IMR-90 (cell line): ENCODE measurements at regions not wholly inside any gene's neighbourhood (a gene's known extent, or its start where the extent isn't known, plus 50 kb on each side); places are given as distances from the start of the nearest gene placed in this dataset.

ENCODE experiments used
- ATAC-seq: fragments of 200-7000 bp; cut with Tn5 transposase; 2 replicates; pipeline ENCODE4 v1.9.1; 2020; ENCODE audit warnings: low read depth, mild to moderate bottlenecking, moderate library complexity
- BruUV-seq: library from RNA; stranded (reverse); fragments of 400-500 nt; replicated peaks from 2 replicates; lab custom pipeline; 2021; lab: Mats Ljungman, UMichigan
- CTCF ChIA-PET: fragments of 300-600 bp; formaldehyde crosslinking; extraction: SDS; loops from one replicate; lab custom pipeline; 2021; ENCODE audit warnings: antibody characterized with exemption; lab: Yijun Ruan, JAX
- POLR2A ChIA-PET: fragments of 300-600 bp; sonication (Branson Sonifier 250); formaldehyde crosslinking; loops from one replicate; lab custom pipeline; 2022; ENCODE audit warnings: antibody characterized with exemption; ENCODE audit not compliant: unreplicated experiment; lab: Charles Lee
- DNase-seq: peaks from one replicate; pipeline ENCODE4 v3.0.0; 2013
- H2AFZ ChIP-seq: replicated peaks from 2 replicates; pipeline ENCODE3; 2013; ENCODE audit warnings: low read length, mild to moderate bottlenecking; ENCODE audit not compliant: poor library complexity
- H2AK5ac ChIP-seq: 2 replicates; pipeline ENCODE4 v1.6.1; 2013; ENCODE audit warnings: low read depth, low read length, inconsistent platforms
- H2AK9ac ChIP-seq: replicated peaks from 2 replicates; pipeline ENCODE3; 2013; ENCODE audit warnings: mild to moderate bottlenecking, low read depth, low read length, moderate library complexity; ENCODE audit not compliant: poor library complexity
- H2BK120ac ChIP-seq: 2 replicates; pipeline ENCODE4 v1.6.1; 2013; ENCODE audit warnings: low read depth, low read length, inconsistent platforms
- H2BK15ac ChIP-seq: 3 replicates; pipeline ENCODE4 v1.6.1; 2013; ENCODE audit warnings: low read depth, low read length, inconsistent platforms
- H2BK20ac ChIP-seq: 2 replicates; pipeline ENCODE4 v1.6.1; 2013; ENCODE audit warnings: low read depth, mild to moderate bottlenecking, inconsistent platforms, low read length, moderate library complexity
- H2BK5ac ChIP-seq: 2 replicates; pipeline ENCODE4 v1.6.1; 2013; ENCODE audit warnings: mild to moderate bottlenecking, low read depth, low read length, inconsistent platforms; ENCODE audit not compliant: poor library complexity, severe bottlenecking
- H3K14ac ChIP-seq: replicated peaks from 2 replicates; pipeline ENCODE4 v1.6.1; 2013; ENCODE audit warnings: low read depth, low read length, inconsistent platforms
- H3K18ac ChIP-seq: 2 replicates; pipeline ENCODE4 v1.6.1; 2013; ENCODE audit warnings: low read depth, low read length, control low read depth
- H3K23ac ChIP-seq: 2 replicates; pipeline ENCODE4 v1.6.1; 2013; ENCODE audit warnings: low read depth, low read length, inconsistent platforms
- H3K27ac ChIP-seq: 2 replicates; pipeline ENCODE4 v1.5.1; 2013; ENCODE audit warnings: mild to moderate bottlenecking, control low read depth, low read length; ENCODE audit not compliant: insufficient read depth
- H3K27me3 ChIP-seq: 2 replicates; pipeline ENCODE4 v1.6.1; 2013; ENCODE audit warnings: low read length; ENCODE audit not compliant: control insufficient read depth, insufficient read depth
- H3K36me3 ChIP-seq: 2 replicates; pipeline ENCODE4 v1.6.1; 2013; ENCODE audit warnings: low read length, mixed read lengths; ENCODE audit not compliant: control insufficient read depth, insufficient read depth
- H3K4ac ChIP-seq: 2 replicates; pipeline ENCODE4 v1.6.1; 2013; ENCODE audit warnings: low read depth, low read length, inconsistent platforms
- H3K4me1 ChIP-seq: 2 replicates; pipeline ENCODE4 v1.6.1; 2013; ENCODE audit warnings: low read length, mixed read lengths; ENCODE audit not compliant: control insufficient read depth, insufficient read depth
- H3K4me2 ChIP-seq: 2 replicates; pipeline ENCODE4 v1.6.1; 2013; ENCODE audit warnings: low read depth, mild to moderate bottlenecking, control low read depth, low read length, moderate library complexity
- H3K4me3 ChIP-seq: 2 replicates; pipeline ENCODE4 v1.5.1; 2013; ENCODE audit warnings: low read depth, mild to moderate bottlenecking, control low read depth, low read length, moderate library complexity; ENCODE audit not compliant: insufficient read depth
- H3K56ac ChIP-seq: 2 replicates; pipeline ENCODE4 v1.6.1; 2013; ENCODE audit warnings: low read length, inconsistent platforms; ENCODE audit not compliant: insufficient read depth; ENCODE audit errors: extremely low read depth
- H3K79me1 ChIP-seq, 2 experiments: 2 replicates each; pipeline ENCODE4 v1.6.1; 2013; ENCODE audit warnings: low read length in 2 of 2, inconsistent platforms in 1 of 2, low read depth in 1 of 2
- H3K9ac ChIP-seq: 2 replicates; pipeline ENCODE4 v1.6.1; 2013; ENCODE audit warnings: low read depth, low read length, control low read depth
- H3K9me1 ChIP-seq: 2 replicates; pipeline ENCODE4 v1.6.1; 2013; ENCODE audit warnings: low read length, inconsistent platforms; ENCODE audit not compliant: insufficient read depth
- H3K9me3 ChIP-seq: 2 replicates; pipeline ENCODE4 v1.6.1; 2013; ENCODE audit warnings: low read length; ENCODE audit not compliant: control insufficient read depth, insufficient read depth
- H4K20me1 ChIP-seq: 2 replicates; pipeline ENCODE4 v1.6.1; 2013; ENCODE audit warnings: low read length, inconsistent platforms; ENCODE audit not compliant: insufficient read depth
- H4K5ac ChIP-seq: 2 replicates; pipeline ENCODE4 v1.6.1; 2013; ENCODE audit warnings: mild to moderate bottlenecking, low read depth, low read length, control low read depth
- H4K8ac ChIP-seq, 2 experiments: 2 replicates each; pipeline ENCODE4 v1.6.1; 2013; ENCODE audit warnings: low read depth in 2 of 2, low read length in 2 of 2, control low read depth in 1 of 2, inconsistent platforms in 1 of 2
- H4K91ac ChIP-seq: 2 replicates; pipeline ENCODE4 v1.6.1; 2013; ENCODE audit warnings: low read depth, low read length, inconsistent platforms; ENCODE audit not compliant: insufficient read depth
- MAFK ChIP-seq: IDR thresholded peaks from 2 replicates; pipeline ENCODE4 v1.6.1; 2012; ENCODE audit warnings: low read depth, low read length, improper control_type of control experiment
- WGBS, 2 experiments: methylation state at CpG; one replicate each; pipeline versions ENCODE4 v1.1.5 to v1.1.7; 2013; ENCODE audit warnings: missing lambda C conversion rate in 2 of 2; ENCODE audit not compliant: insufficient read length in 1 of 2; ENCODE audit errors: extremely low coverage in 2 of 2; 5-methylcytosine and 5-hydroxymethylcytosine counted together
- dilution Hi-C: fragments of 300-500 bp; cut with HindIII; formaldehyde crosslinking; loops from one replicate; pipeline ENCODE4 v1.14.3; 2018; ENCODE audit warnings: low sequenced_read_pairs; ENCODE audit not compliant: unreplicated experiment
- in situ Hi-C: fragments of 300-500 bp; cut with MboI; formaldehyde crosslinking; loops from 3 replicates; pipeline ENCODE4 v1.14.3; 2019; ENCODE audit warnings: low sequenced_read_pairs, inconsistent platforms, mixed read lengths
- intact Hi-C: fragments of 100-400 bp; cut with micrococcal nuclease; formaldehyde crosslinking; loops from 2 replicates; pipeline ENCODE4 v1.10.0; 2022
- TF ChIP-seq, protein P1 (sequence below): conservative IDR thresholded peaks from 2 replicates; pipeline ENCODE4 v1.5.1; 2012; ENCODE audit warnings: mild to moderate bottlenecking, low read depth, low read length, improper control_type of control experiment

DNA sequence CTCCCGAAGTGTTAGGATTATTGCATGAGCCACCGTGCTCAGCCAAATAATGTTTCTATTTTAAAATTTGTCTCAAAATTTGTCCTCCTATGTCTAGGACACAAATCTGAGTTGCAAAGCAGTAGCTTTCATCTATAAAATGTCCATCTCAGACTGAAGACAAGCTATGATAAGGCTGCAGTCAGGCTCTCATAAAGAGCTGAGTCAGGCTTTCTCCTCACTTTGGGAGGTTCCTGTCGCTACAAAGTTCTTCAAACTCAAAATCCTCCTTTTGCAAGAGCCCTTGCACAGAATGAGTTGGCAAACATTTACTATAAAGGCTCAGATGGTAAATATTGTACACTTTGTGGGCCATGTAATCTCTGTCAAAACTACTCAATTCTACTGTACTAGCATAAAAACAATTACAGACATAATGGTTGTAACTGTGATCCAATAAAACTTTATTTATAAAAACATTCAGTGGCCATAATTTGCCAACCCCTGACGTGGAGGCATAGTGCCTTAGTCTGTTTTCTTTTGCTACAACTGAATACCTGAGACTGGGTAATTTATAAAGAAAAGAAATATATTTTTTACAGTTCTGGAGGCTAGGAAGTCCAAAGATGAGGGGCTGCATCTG is 154.9 kb upstream of the SATB2 start:
- Histone ChIP-seq H3K18ac (no peak overlapping the region), H3K9me1 (no peaks in the 10 kb centered on the region), H4K20me1 (no peaks in the 10 kb centered on the region), H4K8ac (no peak overlapping the region), H3K4me3 (no peak overlapping the region), H4K91ac (no peak overlapping the region), H3K27me3 (no peaks in the 10 kb centered on the region), H3K9ac (no peak overlapping the region), H3K4me1 (no peaks in the 10 kb centered on the region), H3K4me2 (no peak overlapping the region), H2BK15ac (no peak overlapping the region), H3K56ac (no peak overlapping the region), H2BK5ac (no peak overlapping the region), H2BK120ac (no peak overlapping the region), H3K9me3 (no peaks in the 10 kb centered on the region), H3K14ac (no peak overlapping the region), H3K27ac (no peak overlapping the region), H2AK5ac (no peak overlapping the region), H3K23ac (no peak overlapping the region), H2AFZ (no peak overlapping the region), H3K36me3 (no peaks in the 10 kb centered on the region), H4K5ac (no peak overlapping the region), H3K4ac (no peak overlapping the region), H2BK20ac (no peak overlapping the region), H3K79me1 (no peaks in the 10 kb centered on the region), H2AK9ac (no peak overlapping the region)
- in situ Hi-C loops (no loop called here), intact Hi-C loops (no loop called here), dilution Hi-C loops (no loop called here)
- POLR2A ChIA-PET: no interaction called here
- no peak for DNase-seq
- CTCF ChIA-PET: no interaction called here
- no peak for ATAC-seq
- whole genome bisulfite sequencing, 2 experiments: no CpG with 5 or more reads among the region's 4 CpGs
- BruUV-seq: no TSS peak
- TF ChIP-seq, protein P1, sequence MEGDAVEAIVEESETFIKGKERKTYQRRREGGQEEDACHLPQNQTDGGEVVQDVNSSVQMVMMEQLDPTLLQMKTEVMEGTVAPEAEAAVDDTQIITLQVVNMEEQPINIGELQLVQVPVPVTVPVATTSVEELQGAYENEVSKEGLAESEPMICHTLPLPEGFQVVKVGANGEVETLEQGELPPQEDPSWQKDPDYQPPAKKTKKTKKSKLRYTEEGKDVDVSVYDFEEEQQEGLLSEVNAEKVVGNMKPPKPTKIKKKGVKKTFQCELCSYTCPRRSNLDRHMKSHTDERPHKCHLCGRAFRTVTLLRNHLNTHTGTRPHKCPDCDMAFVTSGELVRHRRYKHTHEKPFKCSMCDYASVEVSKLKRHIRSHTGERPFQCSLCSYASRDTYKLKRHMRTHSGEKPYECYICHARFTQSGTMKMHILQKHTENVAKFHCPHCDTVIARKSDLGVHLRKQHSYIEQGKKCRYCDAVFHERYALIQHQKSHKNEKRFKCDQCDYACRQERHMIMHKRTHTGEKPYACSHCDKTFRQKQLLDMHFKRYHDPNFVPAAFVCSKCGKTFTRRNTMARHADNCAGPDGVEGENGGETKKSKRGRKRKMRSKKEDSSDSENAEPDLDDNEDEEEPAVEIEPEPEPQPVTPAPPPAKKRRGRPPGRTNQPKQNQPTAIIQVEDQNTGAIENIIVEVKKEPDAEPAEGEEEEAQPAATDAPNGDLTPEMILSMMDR: no peak
- TF ChIP-seq MAFK: peak; percentile 62
